Urinary bladder (tissue), 3 donors: ENCODE measurements at regions not wholly inside any gene's neighbourhood (a gene's known extent, or its start where the extent isn't known, plus 50 kb on each side); places are given as distances from the start of the nearest gene placed in this dataset.
A peak's percentile ranks its signal among the peaks of the same experiment; 100 is the strongest.

ENCODE experiments used
- DNase-seq: peaks from one replicate; pipeline ENCODE4 v3.0.0-alpha.2; 2015; ENCODE audit errors: extremely low spot score
- H3K27ac ChIP-seq: one replicate; pipeline ENCODE4 v1.5.1; 2013; ENCODE audit warnings: low read depth, mild to moderate bottlenecking, moderate library complexity
- H3K36me3 ChIP-seq: one replicate; pipeline ENCODE4 v1.6.1; 2013; ENCODE audit warnings: mild to moderate bottlenecking, moderate library complexity; ENCODE audit not compliant: insufficient read depth
- H3K4me1 ChIP-seq: one replicate; pipeline ENCODE4 v1.6.1; 2013; ENCODE audit warnings: mild to moderate bottlenecking, moderate library complexity; ENCODE audit not compliant: insufficient read depth
- H3K4me3 ChIP-seq: one replicate; pipeline ENCODE4 v1.5.1; 2013; ENCODE audit warnings: low read depth, low read length
- WGBS: extraction: QIAGEN DNeasy Blood & Tissue Kit; methylation state at CpG from one replicate; pipeline ENCODE4 v1.1.7; 2013; 5-methylcytosine and 5-hydroxymethylcytosine counted together
- donor health status: healthy with polysubstance abuse.
- donor health status: healthy.

- WGBS = 91% methylated on average over 1 of the region's 1 CpG
- Histone ChIP-seq H3K36me3 (no peaks in the 10 kb centered on the region), H3K4me3 (no peak overlapping the region), H3K4me1 (no peaks in the 10 kb centered on the region), H3K27ac (no peak overlapping the region)
- no peak for DNase-seq
Measured at GRCh38 chr1:199042193-199042592, 403.4 kb downstream of the PTPRC start.

GRCh38 chr1:199044191-199044590 lies 405.4 kb downstream of the PTPRC start:
- Histone ChIP-seq H3K4me3 (no peak overlapping the region), H3K4me1 (no peaks in the 10 kb centered on the region), H3K36me3 (no peaks in the 10 kb centered on the region), H3K27ac (no peak overlapping the region)
- DNase-seq = peak; percentile 14
- 57% methylated on average over 1 of the region's 1 CpG for WGBS

- 87% methylated on average over 1 of the region's 1 CpG for WGBS
- Histone ChIP-seq H3K4me3 (no peak overlapping the region), H3K27ac (no peak overlapping the region), H3K4me1 (no peaks in the 10 kb centered on the region), H3K36me3 (no peaks in the 10 kb centered on the region)
- no peak for DNase-seq
Measured at GRCh38 chr1:199046618-199047017, 407.8 kb downstream of the PTPRC start.

GRCh38 chr1:199054694-199055093 lies 415.9 kb downstream of the PTPRC start:
- Histone ChIP-seq H3K27ac (no peak overlapping the region), H3K4me3 (no peak overlapping the region), H3K36me3 (no peaks in the 10 kb centered on the region), H3K4me1 (no peaks in the 10 kb centered on the region)
- DNase-seq = no peak
- 86% methylated on average over 1 of the region's 1 CpG for WGBS

- no peaks in the 10 kb centered on the region for H3K4me1 ChIP-seq
- no peak overlapping the region for H3K27ac ChIP-seq
- no peak overlapping the region for H3K4me3 ChIP-seq
- no peak for DNase-seq
- no peaks in the 10 kb centered on the region for H3K36me3 ChIP-seq
- 90% methylated on average over 1 of the region's 1 CpG for WGBS
Measured at GRCh38 chr1:199057322-199057721, 418.5 kb downstream of the PTPRC start.

GRCh38 chr1:199058281-199058680 lies 419.4 kb downstream of the PTPRC start:
- no peak for DNase-seq
- Histone ChIP-seq H3K27ac (no peak overlapping the region), H3K4me3 (no peak overlapping the region), H3K36me3 (no peaks in the 10 kb centered on the region), H3K4me1 (no peaks in the 10 kb centered on the region)
- WGBS = 78% methylated on average over 4 of the region's 4 CpGs

GRCh38 chr1:199064971-199065370 lies 426.1 kb downstream of the PTPRC start:
- Histone ChIP-seq H3K27ac (no peak overlapping the region), H3K4me3 (no peak overlapping the region), H3K4me1 (no peaks in the 10 kb centered on the region), H3K36me3 (no peaks in the 10 kb centered on the region)
- no peak for DNase-seq
- WGBS = 95% methylated on average over 1 of the region's 1 CpG

GRCh38 chr1:199067483-199067882 lies 428.6 kb downstream of the PTPRC start:
- Histone ChIP-seq H3K36me3 (no peaks in the 10 kb centered on the region), H3K4me1 (no peaks in the 10 kb centered on the region), H3K27ac (no peak overlapping the region), H3K4me3 (no peak overlapping the region)
- no peak for DNase-seq
- WGBS = 88% methylated on average over 2 of the region's 2 CpGs

GRCh38 chr1:199071080-199071479 lies 432.2 kb downstream of the PTPRC start:
- Histone ChIP-seq H3K36me3 (no peaks in the 10 kb centered on the region), H3K4me1 (no peaks in the 10 kb centered on the region)
- WGBS = 98% methylated on average over 2 of the region's 2 CpGs

GRCh38 chr1:199073166-199073565 lies 434.3 kb downstream of the PTPRC start:
- Histone ChIP-seq H3K36me3 (no peaks in the 10 kb centered on the region), H3K4me3 (no peak overlapping the region), H3K4me1 (no peaks in the 10 kb centered on the region), H3K27ac (no peak overlapping the region)
- DNase-seq = no peak
- 82% methylated on average over 1 of the region's 1 CpG for WGBS

More at GRCh38 chr1:199071080-199071479, 432.2 kb downstream of the PTPRC start:
- no peak overlapping the region for H3K27ac ChIP-seq
- no peak overlapping the region for H3K4me3 ChIP-seq
- no peak for DNase-seq

- H3K27ac ChIP-seq = no peak overlapping the region
- no peak overlapping the region for H3K4me3 ChIP-seq
- no peaks in the 10 kb centered on the region for H3K4me1 ChIP-seq
- no peak for DNase-seq
- H3K36me3 ChIP-seq = no peaks in the 10 kb centered on the region
- WGBS = 71% methylated on average over 2 of the region's 2 CpGs
Measured at GRCh38 chr1:199075792-199076191, 437.0 kb downstream of the PTPRC start.

GRCh38 chr1:199079994-199080393 lies 441.2 kb downstream of the PTPRC start:
- 92% methylated on average over 1 of the region's 1 CpG for WGBS
- Histone ChIP-seq H3K4me1 (peaks cover 3% of the 10 kb centered on the region), H3K36me3 (no peaks in the 10 kb centered on the region), H3K4me3 (no peak overlapping the region), H3K27ac (no peak overlapping the region)
- no peak for DNase-seq

- H3K4me1 ChIP-seq = peaks cover 3% of the 10 kb centered on the region
- no peak overlapping the region for H3K27ac ChIP-seq
- no peak for DNase-seq
- no peaks in the 10 kb centered on the region for H3K36me3 ChIP-seq
- H3K4me3 ChIP-seq = no peak overlapping the region
Measured at GRCh38 chr1:199081739-199082138, 442.9 kb downstream of the PTPRC start.

- no peak overlapping the region for H3K27ac ChIP-seq
- DNase-seq = no peak
- no peaks in the 10 kb centered on the region for H3K36me3 ChIP-seq
- 90% methylated on average over 5 of the region's 5 CpGs for WGBS
- H3K4me1 ChIP-seq = peaks cover 3% of the 10 kb centered on the region
- H3K4me3 ChIP-seq = no peak overlapping the region
Measured at GRCh38 chr1:199082778-199083389, 444.0 kb downstream of the PTPRC start.

- Histone ChIP-seq H3K36me3 (no peaks in the 10 kb centered on the region), H3K4me1 (peaks cover 3% of the 10 kb centered on the region), H3K4me3 (no peak overlapping the region), H3K27ac (no peak overlapping the region)
- no peak for DNase-seq
Measured at GRCh38 chr1:199083680-199084079, 444.8 kb downstream of the PTPRC start.
